OCI-LY3 (cell line): ENCODE measurements at regions not wholly inside any gene's neighbourhood (a gene's known extent, or its start where the extent isn't known, plus 50 kb on each side); places are given as distances from the start of the nearest gene placed in this dataset.

Experiments used
- EZH2phosphoT487 ChIP-seq: fragments of 200-600 bp; shearing (Covaris generic); IDR thresholded peaks from 2 replicates; pipeline ENCODE4 v1.6.1; 2018; ENCODE audit warnings: antibody characterized with exemption, mixed run types, low read depth
- TF ChIP-seq, protein P1 (sequence below): fragments of 200-600, 300-600 bp; sonication (generic); IDR thresholded peaks from 2 replicates; pipeline ENCODE4 v1.5.1; 2014; ENCODE audit warnings: antibody characterized with exemption, low read length, low read depth

DNA sequence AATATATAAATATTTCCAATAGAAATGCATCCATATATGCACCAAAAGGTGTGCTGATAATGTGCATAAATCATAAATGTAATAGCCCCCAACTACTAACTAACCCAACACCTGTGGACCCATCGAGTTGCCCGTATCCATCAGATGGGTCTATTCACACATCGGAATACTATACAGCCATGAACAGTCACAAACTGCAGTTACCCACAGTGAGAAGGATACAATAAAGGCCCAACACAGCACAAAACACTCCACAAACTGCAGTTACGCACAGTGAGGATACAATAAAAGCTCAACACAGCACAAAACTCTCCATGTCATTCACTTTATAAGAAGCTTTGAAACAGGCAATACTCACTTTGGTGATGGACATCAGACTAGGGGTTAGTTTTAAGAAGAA lies 145.3 kb upstream of the OTOS start:
- TF ChIP-seq, protein P1, sequence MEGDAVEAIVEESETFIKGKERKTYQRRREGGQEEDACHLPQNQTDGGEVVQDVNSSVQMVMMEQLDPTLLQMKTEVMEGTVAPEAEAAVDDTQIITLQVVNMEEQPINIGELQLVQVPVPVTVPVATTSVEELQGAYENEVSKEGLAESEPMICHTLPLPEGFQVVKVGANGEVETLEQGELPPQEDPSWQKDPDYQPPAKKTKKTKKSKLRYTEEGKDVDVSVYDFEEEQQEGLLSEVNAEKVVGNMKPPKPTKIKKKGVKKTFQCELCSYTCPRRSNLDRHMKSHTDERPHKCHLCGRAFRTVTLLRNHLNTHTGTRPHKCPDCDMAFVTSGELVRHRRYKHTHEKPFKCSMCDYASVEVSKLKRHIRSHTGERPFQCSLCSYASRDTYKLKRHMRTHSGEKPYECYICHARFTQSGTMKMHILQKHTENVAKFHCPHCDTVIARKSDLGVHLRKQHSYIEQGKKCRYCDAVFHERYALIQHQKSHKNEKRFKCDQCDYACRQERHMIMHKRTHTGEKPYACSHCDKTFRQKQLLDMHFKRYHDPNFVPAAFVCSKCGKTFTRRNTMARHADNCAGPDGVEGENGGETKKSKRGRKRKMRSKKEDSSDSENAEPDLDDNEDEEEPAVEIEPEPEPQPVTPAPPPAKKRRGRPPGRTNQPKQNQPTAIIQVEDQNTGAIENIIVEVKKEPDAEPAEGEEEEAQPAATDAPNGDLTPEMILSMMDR, result no peak
- no peak for TF ChIP-seq EZH2phosphoT487
